IMR-90 (cell line): ENCODE measurements at regions not wholly inside any gene's neighbourhood (a gene's known extent, or its start where the extent isn't known, plus 50 kb on each side); places are given as distances from the start of the nearest gene placed in this dataset.

Experiments used
- CTCF ChIP-seq: conservative IDR thresholded peaks from 2 replicates; pipeline ENCODE4 v1.5.1; 2012; ENCODE audit warnings: mild to moderate bottlenecking, low read depth, low read length, improper control_type of control experiment
- ELK1 ChIP-seq: fragments of 150-350 bp; IDR thresholded peaks from 2 replicates; pipeline ENCODE4 v1.6.1; 2016; ENCODE audit warnings: low read depth, mild to moderate bottlenecking, low read length, moderate library complexity, borderline replicate concordance
- FOS ChIP-seq: fragments of 150-350 bp; IDR thresholded peaks from 2 replicates; pipeline ENCODE4 v1.6.1; 2016; ENCODE audit warnings: low read depth, low read length
- MAFK ChIP-seq: IDR thresholded peaks from 2 replicates; pipeline ENCODE4 v1.6.1; 2012; ENCODE audit warnings: low read depth, low read length, improper control_type of control experiment
- MAZ ChIP-seq: IDR thresholded peaks from 2 replicates; pipeline ENCODE4 v1.6.1; 2012; ENCODE audit warnings: low read depth, mild to moderate bottlenecking, low read length, improper control_type of control experiment, moderate library complexity, borderline replicate concordance
- POLR2A ChIP-seq: IDR thresholded peaks from 2 replicates; pipeline ENCODE4 v1.6.1; 2012; ENCODE audit warnings: mild to moderate bottlenecking, low read depth, low read length
- RAD21 ChIP-seq: IDR thresholded peaks from 2 replicates; pipeline ENCODE4 v1.6.1; 2012; ENCODE audit warnings: low read length, improper control_type of control experiment
- RCOR1 ChIP-seq: IDR thresholded peaks from 2 replicates; pipeline ENCODE4 v1.6.1; 2012; ENCODE audit warnings: mild to moderate bottlenecking, low read length, improper control_type of control experiment; ENCODE audit not compliant: insufficient replicate concordance
- RFX5 ChIP-seq: IDR thresholded peaks from 2 replicates; pipeline ENCODE4 v1.8.0; 2012; ENCODE audit warnings: low read depth, mild to moderate bottlenecking, low read length, moderate library complexity
- SMC3 ChIP-seq: fragments of 150-350 bp; IDR thresholded peaks from 2 replicates; pipeline ENCODE4 v1.6.1; 2016; ENCODE audit warnings: low read depth, mild to moderate bottlenecking, antibody characterized with exemption, low read length, moderate library complexity
- USF2 ChIP-seq: fragments of 150-350 bp; IDR thresholded peaks from 2 replicates; pipeline ENCODE4 v1.6.1; 2017; ENCODE audit warnings: mild to moderate bottlenecking, antibody characterized with exemption, low read length, low read depth

- no peak for TF ChIP-seq ELK1
- TF ChIP-seq RCOR1, result no peak
- no peak for TF ChIP-seq CTCF
- no peak for TF ChIP-seq POLR2A
- no peak for TF ChIP-seq USF2
- TF ChIP-seq SMC3, result no peak
- no peak for TF ChIP-seq MAFK
- no peak for TF ChIP-seq FOS
- no peak for TF ChIP-seq MAZ
- TF ChIP-seq RFX5, result no peak
- no peak for TF ChIP-seq RAD21
Measured at GRCh38 chr1:58108783-58109182, 437.7 kb downstream of the OMA1 start.
